HCT116 (cell line): ENCODE measurements at regions not wholly inside any gene's neighbourhood (a gene's known extent, or its start where the extent isn't known, plus 50 kb on each side); places are given as distances from the start of the nearest gene placed in this dataset.

Source experiments
- ATAC-seq: fragments of 200-7000 bp; cut with Tn5 transposase; 2 replicates; pipeline ENCODE4 v1.9.1; 2020; ENCODE audit warnings: mild to moderate bottlenecking, moderate library complexity
- BruUV-seq: library from RNA; stranded (reverse); fragments of 400-500 nt; replicated peaks from 2 replicates; lab custom pipeline; 2021; lab: Mats Ljungman, UMichigan
- CTCF ChIA-PET: fragments of 300-600 bp; sonication (Branson Sonifier 250); formaldehyde crosslinking; loops from one replicate; lab custom pipeline; 2021; ENCODE audit warnings: antibody characterized with exemption; lab: Charles Lee
- POLR2A ChIA-PET: fragments of 300-600, 350-600 bp; sonication (Branson Sonifier 250); formaldehyde crosslinking; loops from one replicate; lab custom pipeline; 2021; ENCODE audit warnings: antibody characterized with exemption; lab: Charles Lee
- RAD21 ChIA-PET, 2 experiments: fragments of 300-600 bp; sonication (Branson Sonifier 250); formaldehyde crosslinking; loops; one replicate each; lab custom pipeline; 2023; ENCODE audit warnings: low total read pairs in 2 of 2; ENCODE audit not compliant: uncharacterized antibody in 2 of 2, unreplicated experiment in 2 of 2, low non-redundant PET in 1 of 2; lab: Charles Lee
- DNase-seq: peaks from one replicate; pipeline ENCODE4 v3.0.0-alpha.2; 2010; ENCODE audit warnings: low read depth, low spot score
- H2AFZ ChIP-seq: fragments of 200-600 bp; shearing (Covaris generic), sonication (generic); 2 replicates; pipeline ENCODE4 v1.6.1; 2017; ENCODE audit warnings: low read depth, mixed run types, mixed read lengths, antibody characterized with exemption, low read length; ENCODE audit not compliant: poor library complexity, severe bottlenecking
- H3K27ac ChIP-seq: 2 replicates; pipeline ENCODE4 v1.5.1; 2012; ENCODE audit warnings: low read depth, low read length
- H3K27me3 ChIP-seq: fragments of 200-600 bp; sonication (generic); 2 replicates; pipeline ENCODE4 v1.6.1; 2016; ENCODE audit warnings: mixed run types, low read length, mixed read lengths; ENCODE audit not compliant: insufficient read depth
- H3K36me3 ChIP-seq, 2 experiments: fragments of 200-500 bp in 1 of 2; fragments of 200-600 bp in 1 of 2; sonication (Bioruptor generic) in 1 of 2; sonication (generic) in 1 of 2; 2 replicates each; pipeline versions ENCODE4 v1.5.1 to v1.6.1; 2014 to 2016; ENCODE audit warnings: low read length in 2 of 2, inconsistent platforms in 1 of 2, mixed read lengths in 1 of 2, mixed run types in 1 of 2; ENCODE audit not compliant: insufficient read depth in 2 of 2, control insufficient read depth in 1 of 2
- H3K4me1 ChIP-seq, 2 experiments: fragments of 200-600 bp in 1 of 2; sonication (generic) in 1 of 2; 2 replicates each; pipeline versions ENCODE4 v1.5.1 to v1.6.1; 2012 to 2017; ENCODE audit warnings: low read length in 2 of 2, inconsistent platforms in 1 of 2, mild to moderate bottlenecking in 1 of 2, mixed read lengths in 1 of 2, mixed run types in 1 of 2, moderate library complexity in 1 of 2; ENCODE audit not compliant: insufficient read depth in 2 of 2, control insufficient read depth in 1 of 2
- H3K4me2 ChIP-seq: fragments of 200-600 bp; sonication (generic); 2 replicates; pipeline ENCODE4 v1.6.1; 2017; ENCODE audit warnings: mixed run types, low read length, mixed read lengths
- H3K4me3 ChIP-seq, 2 experiments: fragments of 200-600 bp in 1 of 2; sonication (generic) in 1 of 2; replicated peaks in 1 of 2; 2 replicates each; pipeline ENCODE4 v1.5.1; 2011 to 2016; ENCODE audit warnings: low read length in 2 of 2, control low read depth in 1 of 2, low read depth in 1 of 2, mild to moderate bottlenecking in 1 of 2, mixed read lengths in 1 of 2, mixed run types in 1 of 2
- H3K79me2 ChIP-seq: fragments of 200-600 bp; sonication (generic); 2 replicates; pipeline ENCODE4 v1.6.1; 2017; ENCODE audit warnings: mild to moderate bottlenecking, mixed run types, low read length, moderate library complexity, mixed read lengths; ENCODE audit not compliant: insufficient read depth
- H3K9ac ChIP-seq: fragments of 200-600 bp; sonication (generic); 2 replicates; pipeline ENCODE4 v1.6.1; 2016; ENCODE audit warnings: low read length, mixed read lengths
- H3K9me2 ChIP-seq: fragments of 200-600 bp; sonication (generic), shearing (Covaris generic); 2 replicates; pipeline ENCODE4 v1.6.1; 2017; ENCODE audit warnings: mixed run types, mild to moderate bottlenecking, moderate library complexity; ENCODE audit not compliant: insufficient read depth
- H3K9me3 ChIP-seq, 2 experiments: fragments of 200-500 bp in 1 of 2; fragments of 200-600 bp in 1 of 2; sonication (Bioruptor generic) in 1 of 2; sonication (generic) in 1 of 2; 2 replicates each; pipeline ENCODE4 v1.6.1; 2014 to 2017; ENCODE audit warnings: low read length in 2 of 2, mixed read lengths in 2 of 2, inconsistent platforms in 1 of 2, low read depth in 1 of 2, mild to moderate bottlenecking in 1 of 2, mixed run types in 1 of 2, moderate library complexity in 1 of 2; ENCODE audit not compliant: control insufficient read depth in 1 of 2, insufficient read depth in 1 of 2
- H4K20me1 ChIP-seq: fragments of 200-600 bp; sonication (generic), shearing (Covaris generic); 2 replicates; pipeline ENCODE4 v1.6.1; 2017; ENCODE audit warnings: mixed run types, mild to moderate bottlenecking, moderate library complexity; ENCODE audit not compliant: insufficient read depth
- CBX3 ChIP-seq: IDR thresholded peaks from 2 replicates; pipeline ENCODE4 v1.6.1; 2012; ENCODE audit warnings: low read depth
- CEBPB ChIP-seq: IDR thresholded peaks from 2 replicates; pipeline ENCODE4 v1.6.1; 2012; ENCODE audit warnings: low read depth
- POLR2A ChIP-seq: IDR thresholded peaks from 2 replicates; pipeline ENCODE4 v1.7.0; 2011; ENCODE audit warnings: borderline replicate concordance; ENCODE audit not compliant: insufficient read depth, insufficient read length; ENCODE audit errors: extremely low read depth
- RAD21 ChIP-seq: IDR thresholded peaks from 2 replicates; pipeline ENCODE4 v1.6.1; 2012; ENCODE audit warnings: low read depth, mild to moderate bottlenecking
- REST ChIP-seq: IDR thresholded peaks from 2 replicates; pipeline ENCODE4 v1.6.1; 2012; ENCODE audit warnings: low read depth
- SIN3A ChIP-seq: IDR thresholded peaks from 2 replicates; pipeline ENCODE4 v1.6.1; 2012; ENCODE audit warnings: low read depth
- SP1 ChIP-seq: IDR thresholded peaks from 2 replicates; pipeline ENCODE4 v1.6.1; 2012; ENCODE audit warnings: low read depth
- SRF ChIP-seq: IDR thresholded peaks from 2 replicates; pipeline ENCODE4 v1.6.1; 2012; ENCODE audit warnings: low read depth
- YY1 ChIP-seq: IDR thresholded peaks from 2 replicates; pipeline ENCODE4 v1.6.1; 2011; ENCODE audit warnings: low read length, low read depth, moderate library complexity, mild to moderate bottlenecking; ENCODE audit not compliant: insufficient replicate concordance; ENCODE audit errors: extremely low read depth
- ZFX ChIP-seq: fragments of 450-650 bp; IDR thresholded peaks from 2 replicates; pipeline ENCODE4 v1.6.1; 2017
- ZNF274 ChIP-seq: fragments of 200-500 bp; sonication (Bioruptor generic); IDR thresholded peaks from 2 replicates; pipeline ENCODE4 v1.6.1; 2014; ENCODE audit warnings: mild to moderate bottlenecking, low read depth, low read length, inconsistent platforms
- intact Hi-C: fragments of 100-400 bp; cut with micrococcal nuclease; formaldehyde crosslinking; loops from 2 replicates; pipeline ENCODE4 v1.10.0; 2022
- TF ChIP-seq, protein P1 (sequence below): IDR thresholded peaks from 2 replicates; pipeline ENCODE4 v1.6.1; 2012
- TF ChIP-seq, protein P2 (sequence below), 3 experiments: fragments of 200-600 bp in 1 of 3; sonication (generic) in 1 of 3; IDR thresholded peaks in 2 of 3; conservative IDR thresholded peaks in 1 of 3; 2 replicates each; pipeline ENCODE4 v1.5.1; 2012 to 2017; ENCODE audit warnings: low read depth in 2 of 3, low read length in 2 of 3, antibody characterized with exemption in 1 of 3, borderline replicate concordance in 1 of 3, control low read depth in 1 of 3, mild to moderate bottlenecking in 1 of 3, mixed read lengths in 1 of 3, mixed run types in 1 of 3, moderate library complexity in 1 of 3; ENCODE audit not compliant: insufficient read depth in 1 of 3

DNA sequence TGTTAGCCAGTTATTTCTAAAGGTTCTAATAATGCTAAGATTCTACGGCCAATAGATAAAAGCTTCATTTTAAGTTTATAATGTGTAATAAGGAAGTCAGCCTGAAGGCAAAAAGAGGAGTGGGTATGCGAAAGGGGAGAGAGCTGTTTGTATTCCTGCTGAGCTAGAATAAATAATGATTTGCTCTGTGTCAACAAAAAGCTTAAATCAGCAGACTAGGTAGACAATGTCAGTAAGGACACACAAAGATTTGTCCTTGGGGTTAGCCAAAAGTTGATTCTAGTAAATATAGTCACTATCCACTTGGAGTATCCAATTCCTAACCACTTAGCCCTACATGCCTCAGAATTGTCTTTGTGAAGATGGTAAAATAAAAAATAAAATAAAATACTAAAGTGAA lies 90.3 kb upstream of the GRIA3 start:
- TF ChIP-seq RAD21 (no peak), ZFX (no peak), REST (no peak), SIN3A (no peak), ZNF274 (no peak), YY1 (no peak), CEBPB (no peak), SRF (no peak), CBX3 (no peak), SP1 (no peak), POLR2A (no peak)
- TF ChIP-seq, protein P1, sequence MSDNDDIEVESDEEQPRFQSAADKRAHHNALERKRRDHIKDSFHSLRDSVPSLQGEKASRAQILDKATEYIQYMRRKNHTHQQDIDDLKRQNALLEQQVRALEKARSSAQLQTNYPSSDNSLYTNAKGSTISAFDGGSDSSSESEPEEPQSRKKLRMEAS: no peak
- TF ChIP-seq, protein P2, sequence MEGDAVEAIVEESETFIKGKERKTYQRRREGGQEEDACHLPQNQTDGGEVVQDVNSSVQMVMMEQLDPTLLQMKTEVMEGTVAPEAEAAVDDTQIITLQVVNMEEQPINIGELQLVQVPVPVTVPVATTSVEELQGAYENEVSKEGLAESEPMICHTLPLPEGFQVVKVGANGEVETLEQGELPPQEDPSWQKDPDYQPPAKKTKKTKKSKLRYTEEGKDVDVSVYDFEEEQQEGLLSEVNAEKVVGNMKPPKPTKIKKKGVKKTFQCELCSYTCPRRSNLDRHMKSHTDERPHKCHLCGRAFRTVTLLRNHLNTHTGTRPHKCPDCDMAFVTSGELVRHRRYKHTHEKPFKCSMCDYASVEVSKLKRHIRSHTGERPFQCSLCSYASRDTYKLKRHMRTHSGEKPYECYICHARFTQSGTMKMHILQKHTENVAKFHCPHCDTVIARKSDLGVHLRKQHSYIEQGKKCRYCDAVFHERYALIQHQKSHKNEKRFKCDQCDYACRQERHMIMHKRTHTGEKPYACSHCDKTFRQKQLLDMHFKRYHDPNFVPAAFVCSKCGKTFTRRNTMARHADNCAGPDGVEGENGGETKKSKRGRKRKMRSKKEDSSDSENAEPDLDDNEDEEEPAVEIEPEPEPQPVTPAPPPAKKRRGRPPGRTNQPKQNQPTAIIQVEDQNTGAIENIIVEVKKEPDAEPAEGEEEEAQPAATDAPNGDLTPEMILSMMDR (IDR thresholded peaks at IDR 0.05 in 2 of 3, conservative IDR thresholded peaks at IDR 0.05 in 1 of 3; ENCODE audit: borderline replicate concordance in 1 of 3, insufficient read depth in 1 of 3, low read depth in 2 of 3, low read length in 2 of 3): no peak
- no peaks in the 10 kb centered on the region for H4K20me1 ChIP-seq
- ATAC-seq: no peak
- H3K4me3 ChIP-seq: no peak overlapping the region
- no peaks in the 10 kb centered on the region for H3K36me3 ChIP-seq
- no peak overlapping the region for H3K4me2 ChIP-seq
- H2AFZ ChIP-seq: no peak overlapping the region
- no peak for DNase-seq
- intact Hi-C loops: no loop called here
- RAD21 ChIA-PET: no interaction called here
- POLR2A ChIA-PET: no interaction called here
- CTCF ChIA-PET: no interaction called here
- no TSS peak for BruUV-seq
- no peaks in the 10 kb centered on the region for H3K4me1 ChIP-seq
- H3K79me2 ChIP-seq: no peaks in the 10 kb centered on the region
- no peaks in the 10 kb centered on the region for H3K9me2 ChIP-seq
- no peak overlapping the region for H3K27ac ChIP-seq
- no peaks in the 10 kb centered on the region for H3K9me3 ChIP-seq
- H3K27me3 ChIP-seq: no peaks in the 10 kb centered on the region
- no peak overlapping the region for H3K9ac ChIP-seq
